HG03175 (cell line): ENCODE measurements at regions not wholly inside any gene's neighbourhood (a gene's known extent, or its start where the extent isn't known, plus 50 kb on each side); places are given as distances from the start of the nearest gene placed in this dataset.
"Not testable (repeated sequence)": the region's sequence is repeated elsewhere in the genome, so short reads cannot be mapped to it uniquely, and the experiment has no call there.

Experiments used
- ATAC-seq: cut with Tn5 transposase; IDR thresholded peaks from one replicate; pipeline ENCODE4 v1.9.1; 2021; ENCODE audit warnings: mild to moderate bottlenecking, moderate library complexity; ENCODE audit not compliant: unreplicated experiment

DNA sequence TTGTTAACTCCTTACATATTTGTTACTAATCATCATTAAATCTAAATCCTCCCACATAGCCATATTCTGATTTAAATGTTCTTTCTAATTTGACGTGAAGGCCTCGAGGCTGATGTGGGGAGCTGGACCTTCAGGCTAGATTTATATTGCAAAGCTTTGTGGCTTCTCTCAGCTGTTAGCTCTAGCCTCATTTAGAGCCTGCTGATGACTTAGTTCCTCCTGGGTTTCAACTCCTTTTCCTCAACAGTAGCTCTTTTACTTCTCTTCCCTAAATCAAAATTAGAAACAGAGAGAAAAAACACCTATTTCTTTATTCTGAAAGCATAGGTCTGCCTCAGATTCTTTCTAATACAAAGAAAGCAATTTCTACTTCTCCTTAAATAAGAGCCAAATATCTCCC, 477.5 kb upstream of the CCDC196 start:
- no peak for ATAC-seq

DNA sequence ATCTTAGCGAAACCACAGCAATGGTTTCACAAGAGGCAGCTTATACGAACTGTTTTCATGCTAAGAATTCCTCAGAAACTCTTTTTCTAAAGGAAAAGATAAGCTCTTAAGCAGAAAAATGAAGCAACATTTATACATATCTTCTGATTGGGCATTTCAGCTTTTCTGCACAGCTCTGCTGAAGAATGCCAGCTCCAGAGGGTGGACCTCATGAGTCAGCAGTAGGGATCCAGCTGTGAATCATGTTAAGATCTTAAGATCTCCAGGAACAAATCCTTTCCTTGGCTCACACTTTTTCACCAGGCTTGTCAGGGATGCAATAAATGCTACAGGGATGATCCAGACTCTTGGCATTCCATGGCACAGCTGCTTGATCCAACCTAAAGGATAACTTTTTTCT, 477.1 kb upstream of the CCDC196 start:
- ATAC-seq: no peak

- no peak for ATAC-seq
These were observed 475.5 kb upstream of the CCDC196 start for GRCh38 chr14:66010695-66011094.

- ATAC-seq: no peak
These were observed 474.3 kb upstream of the CCDC196 start for GRCh38 chr14:66011855-66012254.

GRCh38 chr14:66013607-66014006, 472.6 kb upstream of the CCDC196 start:
- ATAC-seq: not testable (repeated sequence)

DNA sequence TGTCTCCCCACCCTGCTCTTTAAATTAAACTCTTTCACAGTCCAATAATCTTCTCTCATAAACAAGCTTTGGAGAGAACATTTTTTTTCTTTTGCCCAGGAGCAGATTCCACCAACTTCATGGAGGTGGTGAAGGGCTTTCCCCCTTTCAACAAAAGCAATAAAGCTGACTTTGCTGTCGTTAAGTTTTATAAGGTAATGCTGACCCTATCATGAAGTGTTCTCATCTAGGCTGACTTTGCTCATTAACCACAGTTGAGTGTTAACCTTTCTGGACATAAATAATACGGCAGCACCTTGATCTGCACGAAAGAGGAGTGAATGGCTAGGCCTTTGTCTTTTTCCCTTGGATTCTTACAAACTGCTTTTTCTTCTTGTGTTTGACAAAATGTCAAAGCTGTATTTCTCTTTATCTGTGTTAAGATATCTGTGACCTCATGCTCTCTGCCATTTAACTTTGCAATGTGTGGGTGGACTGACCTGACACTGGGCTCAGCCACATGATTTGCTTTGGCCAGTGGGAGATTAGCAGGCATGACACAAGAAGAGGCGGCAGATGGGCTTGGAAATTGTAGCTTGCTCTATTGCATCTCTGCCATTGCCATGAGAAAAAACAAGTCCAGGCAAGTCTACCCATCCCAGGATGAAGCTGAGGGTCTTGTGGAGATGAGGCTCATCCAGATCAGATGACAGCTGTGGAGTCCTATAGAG, 470.9 kb upstream of the CCDC196 start:
- no peak for ATAC-seq

- no peak for ATAC-seq
These were observed 468.2 kb upstream of the CCDC196 start for GRCh38 chr14:66017927-66018326.

GRCh38 chr14:66022526-66022925, 463.6 kb upstream of the CCDC196 start:
- no peak for ATAC-seq

GRCh38 chr14:66025779-66026178, 460.4 kb upstream of the CCDC196 start:
- no peak for ATAC-seq

DNA sequence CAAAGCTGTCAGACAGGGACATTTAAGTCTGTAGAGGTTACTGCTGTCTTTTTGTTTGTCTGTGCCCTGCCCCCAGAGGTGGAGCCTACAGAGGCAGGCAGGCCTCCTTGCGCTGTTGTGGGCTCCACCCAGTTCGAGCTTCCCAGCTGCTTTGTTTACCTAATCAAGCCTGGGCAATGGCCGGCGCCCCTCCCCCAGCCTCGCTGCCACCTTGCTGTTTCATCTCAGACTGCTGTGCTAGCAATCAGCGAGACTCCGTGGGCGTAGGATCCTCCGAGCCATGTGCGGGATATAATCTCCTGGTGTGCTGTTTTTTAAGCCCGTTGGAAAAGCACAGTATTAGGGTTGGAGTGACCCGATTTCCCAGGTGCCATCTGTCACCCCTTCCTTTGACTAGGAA, 454.2 kb upstream of the CCDC196 start:
- ATAC-seq: not testable (repeated sequence)

DNA sequence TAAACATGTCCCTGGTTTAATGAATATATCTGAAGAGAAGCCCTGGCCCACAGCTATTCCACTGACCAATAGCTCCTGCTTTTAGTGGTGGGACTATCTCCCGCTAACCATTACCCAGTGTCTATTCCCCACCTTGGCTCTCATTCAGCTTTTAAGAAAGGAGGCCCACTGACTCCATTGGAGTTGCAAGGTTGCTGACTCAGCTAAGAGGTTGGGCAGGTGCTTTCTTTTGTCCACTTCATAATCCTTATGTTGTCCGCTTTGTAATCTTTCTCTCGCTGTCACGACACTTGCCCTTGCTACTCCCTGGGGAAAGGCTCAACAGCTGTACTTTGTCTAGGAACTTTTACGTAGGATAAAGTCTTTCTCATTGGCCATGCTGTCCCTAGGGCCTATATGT, 453.4 kb upstream of the CCDC196 start:
- no peak for ATAC-seq

DNA sequence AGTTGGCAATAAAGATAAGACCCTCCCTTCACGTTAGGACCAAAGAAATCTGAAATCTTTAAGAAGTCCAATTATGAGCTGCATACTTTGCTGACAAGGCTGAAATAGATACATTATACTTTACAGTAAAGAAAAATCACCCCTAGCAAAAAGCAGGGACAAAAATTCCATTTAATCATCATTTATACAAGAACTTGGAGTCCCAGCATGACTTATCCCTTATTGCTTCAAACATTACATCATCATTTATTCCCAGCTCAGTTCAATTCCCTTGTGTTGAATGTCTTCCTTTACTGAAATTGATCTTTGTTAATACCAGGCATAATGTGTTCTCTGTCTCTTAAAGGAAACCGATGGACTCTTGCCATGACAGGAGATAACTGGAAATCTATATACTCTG, 449.6 kb upstream of the CCDC196 start:
- ATAC-seq: no peak

- no peak for ATAC-seq
These were observed 448.8 kb upstream of the CCDC196 start for GRCh38 chr14:66037361-66037760.

GRCh38 chr14:66038212-66038611, 448.0 kb upstream of the CCDC196 start:
- no peak for ATAC-seq

DNA sequence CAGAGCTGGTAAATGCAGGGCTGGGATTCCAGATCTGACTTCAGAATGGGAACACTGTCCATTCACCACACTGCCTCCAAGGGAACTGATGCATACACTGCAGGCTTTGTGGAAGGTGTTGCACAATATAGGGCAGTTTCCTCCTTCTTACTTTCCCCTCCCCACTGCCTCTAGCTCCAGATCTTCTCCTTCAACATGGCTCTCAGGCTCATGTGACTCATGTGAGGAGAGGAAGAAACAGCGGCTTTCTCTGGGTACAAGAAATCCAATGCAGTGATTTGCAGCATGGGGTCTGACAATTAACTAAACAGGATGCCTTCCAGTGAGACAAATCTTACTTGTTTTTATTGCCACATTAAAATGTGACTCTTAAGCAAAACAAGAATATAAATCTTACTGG, 447.6 kb upstream of the CCDC196 start:
- no peak for ATAC-seq

DNA sequence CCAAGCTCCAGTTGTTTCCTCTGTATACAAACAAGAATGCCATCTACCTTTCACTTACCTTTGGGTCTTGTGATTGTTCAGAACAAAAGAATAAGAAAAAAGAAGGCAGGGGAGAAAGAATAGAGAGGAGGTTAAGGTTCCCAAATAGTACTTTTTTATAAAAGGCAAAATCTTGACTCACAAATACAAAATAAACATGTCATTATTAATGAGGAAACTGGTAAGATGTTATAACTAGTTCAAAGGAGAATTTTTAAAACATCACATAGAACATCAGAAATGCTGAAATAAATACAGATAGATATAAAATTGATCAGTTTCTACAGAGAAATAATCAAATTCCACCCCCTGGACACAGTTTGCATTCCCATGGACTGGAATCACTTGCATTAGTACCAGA, 446.7 kb upstream of the CCDC196 start:
- no peak for ATAC-seq

GRCh38 chr14:66041582-66041981, 444.6 kb upstream of the CCDC196 start:
- no peak for ATAC-seq

- ATAC-seq: no peak
These were observed 442.2 kb upstream of the CCDC196 start for GRCh38 chr14:66043921-66044320.

DNA sequence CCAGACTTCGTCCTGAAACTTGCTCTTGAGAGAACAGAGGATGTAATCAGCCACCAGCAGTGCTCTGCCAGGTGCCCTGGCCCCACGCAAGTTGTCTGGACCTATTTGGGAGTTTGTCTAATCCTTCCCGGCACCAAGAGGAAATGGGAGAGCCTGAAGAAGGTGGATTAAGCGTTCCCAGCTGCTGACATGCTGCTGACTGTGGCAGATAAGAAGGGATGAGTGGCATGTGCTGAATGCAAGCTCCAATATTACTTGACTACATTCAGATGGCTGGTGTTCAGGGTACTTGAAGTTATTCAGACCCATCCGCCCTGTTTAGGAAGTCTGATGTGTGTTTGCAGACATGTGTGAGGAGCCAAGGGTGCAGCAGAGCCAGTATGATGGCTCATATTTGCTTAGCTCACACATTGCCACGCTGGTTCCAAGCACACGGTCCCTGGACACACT, 440.6 kb upstream of the CCDC196 start:
- no peak for ATAC-seq

GRCh38 chr14:66046035-66046434, 440.1 kb upstream of the CCDC196 start:
- no peak for ATAC-seq

DNA sequence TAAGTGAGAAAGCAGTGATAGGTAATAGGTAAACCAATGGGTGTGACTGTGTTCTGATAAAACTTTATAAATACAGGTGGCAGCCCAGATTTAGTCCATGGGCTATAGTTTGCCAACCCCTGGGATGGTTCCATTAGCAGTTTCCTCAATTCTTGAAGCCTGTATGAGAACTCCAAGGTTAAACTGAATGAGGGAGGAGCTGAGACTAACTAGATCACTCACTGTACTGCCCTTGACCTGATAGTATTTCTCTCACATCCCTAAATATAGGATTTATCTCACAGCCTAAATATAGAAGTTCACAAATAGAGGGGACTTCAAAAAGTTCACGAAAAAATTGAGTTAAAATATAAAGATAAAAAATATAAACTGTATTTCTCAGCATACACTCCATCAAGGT, 439.6 kb upstream of the CCDC196 start:
- ATAC-seq: no peak

- no peak for ATAC-seq
These were observed 429.8 kb upstream of the CCDC196 start for GRCh38 chr14:66056268-66056907.
